GM12878 (cell line): ENCODE measurements at regions not wholly inside any gene's neighbourhood (a gene's known extent, or its start where the extent isn't known, plus 50 kb on each side); places are given as distances from the start of the nearest gene placed in this dataset.

ENCODE experiments used
- ATAC-seq: fragments of 200-7000 bp; cut with Tn5 transposase; 3 replicates; pipeline ENCODE4 v1.9.1; 2020; ENCODE audit warnings: mild to moderate bottlenecking, moderate library complexity
- BruUV-seq: library from RNA; stranded (reverse); fragments of 400-500 nt; replicated peaks from 2 replicates; lab custom pipeline; 2021; lab: Mats Ljungman, UMichigan
- CTCF ChIA-PET: fragments of 300-600 bp; sonication (Branson Sonifier 250); formaldehyde crosslinking; extraction: SDS; loops from one replicate; lab custom pipeline; 2021; ENCODE audit warnings: inconsistent platforms; lab: Yijun Ruan, JAX
- POLR2A ChIA-PET: fragments of 350-600 bp; formaldehyde crosslinking; extraction: SDS; loops from one replicate; lab custom pipeline; 2021; ENCODE audit warnings: inconsistent platforms; lab: Charles Lee
- RAD21 ChIA-PET: fragments of 300-600 bp; sonication (Branson Sonifier 250); formaldehyde crosslinking; loops from one replicate; lab custom pipeline; 2023; ENCODE audit warnings: antibody characterized with exemption; ENCODE audit not compliant: unreplicated experiment; lab: Charles Lee
- SMC1A ChIA-PET: fragments of 300-600 bp; sonication (Branson Sonifier 250); formaldehyde crosslinking; loops from one replicate; lab custom pipeline; 2023; ENCODE audit not compliant: unreplicated experiment, uncharacterized antibody; lab: Charles Lee
- DNase-seq: peaks from one replicate; pipeline ENCODE4 v3.0.0-alpha.2; 2011; ENCODE audit warnings: low read depth, low spot score
- FAIRE-seq: peaks from 3 replicates; lab custom pipeline; 2011; peaks lifted over from hg19 to GRCh38; lab: Jason Lieb, UNC
- H2AFZ ChIP-seq: 2 replicates; pipeline ENCODE4 v1.6.0; 2011; ENCODE audit warnings: low read depth, low read length, control low read depth; ENCODE audit not compliant: control insufficient read depth
- H3K27ac ChIP-seq: 2 replicates; pipeline ENCODE4 v1.5.1; 2011; ENCODE audit warnings: control low read depth; ENCODE audit not compliant: control insufficient read depth, insufficient read depth
- H3K27me3 ChIP-seq, 2 experiments: replicated peaks in 1 of 2; 2 replicates each; pipeline versions ENCODE4 v1.6.0 to v1.6.1; 2011; ENCODE audit warnings: low read length in 1 of 2; ENCODE audit not compliant: control insufficient read depth in 2 of 2, insufficient read depth in 2 of 2
- H3K36me3 ChIP-seq, 2 experiments: 2 replicates each; pipeline ENCODE4 v1.5.1; 2011; ENCODE audit warnings: low read length in 1 of 2; ENCODE audit not compliant: control insufficient read depth in 2 of 2, insufficient read depth in 2 of 2
- H3K4me1 ChIP-seq: 2 replicates; pipeline ENCODE4 v1.6.1; 2011; ENCODE audit warnings: mild to moderate bottlenecking, low read length, moderate library complexity, mixed read lengths; ENCODE audit not compliant: control insufficient read depth, insufficient read depth
- H3K4me2 ChIP-seq: 2 replicates; pipeline ENCODE4 v1.6.0; 2011; ENCODE audit warnings: control low read depth; ENCODE audit not compliant: control insufficient read depth, insufficient read depth
- H3K4me3 ChIP-seq: fragments of 200-600 bp; sonication (generic); 2 replicates; pipeline ENCODE4 v1.5.1; 2016
- H3K79me2 ChIP-seq: 2 replicates; pipeline ENCODE4 v1.6.0; 2011; ENCODE audit warnings: low read length; ENCODE audit not compliant: control insufficient read depth, insufficient read depth
- H3K9ac ChIP-seq: 2 replicates; pipeline ENCODE4 v1.8.0; 2011; ENCODE audit warnings: low read length, control low read depth, mixed read lengths; ENCODE audit not compliant: control insufficient read depth, insufficient read depth
- H3K9me3 ChIP-seq: replicated peaks from 3 replicates; pipeline ENCODE4 v1.5.1; 2011; ENCODE audit warnings: mild to moderate bottlenecking, low read length; ENCODE audit not compliant: control insufficient read depth, insufficient read depth
- H4K20me1 ChIP-seq: 2 replicates; pipeline ENCODE4 v1.6.0; 2011; ENCODE audit not compliant: control insufficient read depth, insufficient read depth
- BACH1 ChIP-seq: fragments of 450-650 bp; IDR thresholded peaks from 2 replicates; pipeline ENCODE4 v1.6.1; 2017; ENCODE audit warnings: mild to moderate bottlenecking, borderline replicate concordance
- YY1 ChIP-seq: IDR thresholded peaks from 2 replicates; pipeline ENCODE4 v1.6.1; 2011; ENCODE audit warnings: low read depth, mild to moderate bottlenecking, low read length
- WGBS: methylation state at CpG from one replicate; pipeline ENCODE4 v1.1.6; 2016; ENCODE audit warnings: low lambda C conversion rate; ENCODE audit not compliant: insufficient replicate concordance, insufficient coverage; ENCODE audit errors: missing lambda C conversion rate; 5-methylcytosine and 5-hydroxymethylcytosine counted together
- in situ Hi-C: fragments of 300-500 bp; cut with MboI; formaldehyde crosslinking; loops from 9 replicates; pipeline ENCODE4 v1.14.3; 2018; ENCODE audit warnings: mixed read lengths
- intact Hi-C: fragments of 100-400 bp; cut with micrococcal nuclease; formaldehyde crosslinking; loops from one replicate; pipeline ENCODE4 v1.14.2; 2022; ENCODE audit not compliant: unreplicated experiment
- TF ChIP-seq, protein P1 (sequence below): fragments of 450-650 bp; IDR thresholded peaks from 2 replicates; pipeline ENCODE4 v1.6.1; 2017; ENCODE audit warnings: mild to moderate bottlenecking, moderate library complexity

GRCh38 chr5:71838286-71838685 lies 119.2 kb downstream of the CARTPT start:
- no peaks in the 10 kb centered on the region for H3K4me1 ChIP-seq
- ChIA-PET SMC1A (interaction anchor here (1.0 kb wide), 1 partner anchor 91 kb away, joined by 3 read pairs; no protein-coding TSS in a partner anchor), CTCF (no interaction called here), RAD21 (no interaction called here), POLR2A (no interaction called here)
- TF ChIP-seq YY1 (no peak), BACH1 (no peak)
- TF ChIP-seq, protein P1, sequence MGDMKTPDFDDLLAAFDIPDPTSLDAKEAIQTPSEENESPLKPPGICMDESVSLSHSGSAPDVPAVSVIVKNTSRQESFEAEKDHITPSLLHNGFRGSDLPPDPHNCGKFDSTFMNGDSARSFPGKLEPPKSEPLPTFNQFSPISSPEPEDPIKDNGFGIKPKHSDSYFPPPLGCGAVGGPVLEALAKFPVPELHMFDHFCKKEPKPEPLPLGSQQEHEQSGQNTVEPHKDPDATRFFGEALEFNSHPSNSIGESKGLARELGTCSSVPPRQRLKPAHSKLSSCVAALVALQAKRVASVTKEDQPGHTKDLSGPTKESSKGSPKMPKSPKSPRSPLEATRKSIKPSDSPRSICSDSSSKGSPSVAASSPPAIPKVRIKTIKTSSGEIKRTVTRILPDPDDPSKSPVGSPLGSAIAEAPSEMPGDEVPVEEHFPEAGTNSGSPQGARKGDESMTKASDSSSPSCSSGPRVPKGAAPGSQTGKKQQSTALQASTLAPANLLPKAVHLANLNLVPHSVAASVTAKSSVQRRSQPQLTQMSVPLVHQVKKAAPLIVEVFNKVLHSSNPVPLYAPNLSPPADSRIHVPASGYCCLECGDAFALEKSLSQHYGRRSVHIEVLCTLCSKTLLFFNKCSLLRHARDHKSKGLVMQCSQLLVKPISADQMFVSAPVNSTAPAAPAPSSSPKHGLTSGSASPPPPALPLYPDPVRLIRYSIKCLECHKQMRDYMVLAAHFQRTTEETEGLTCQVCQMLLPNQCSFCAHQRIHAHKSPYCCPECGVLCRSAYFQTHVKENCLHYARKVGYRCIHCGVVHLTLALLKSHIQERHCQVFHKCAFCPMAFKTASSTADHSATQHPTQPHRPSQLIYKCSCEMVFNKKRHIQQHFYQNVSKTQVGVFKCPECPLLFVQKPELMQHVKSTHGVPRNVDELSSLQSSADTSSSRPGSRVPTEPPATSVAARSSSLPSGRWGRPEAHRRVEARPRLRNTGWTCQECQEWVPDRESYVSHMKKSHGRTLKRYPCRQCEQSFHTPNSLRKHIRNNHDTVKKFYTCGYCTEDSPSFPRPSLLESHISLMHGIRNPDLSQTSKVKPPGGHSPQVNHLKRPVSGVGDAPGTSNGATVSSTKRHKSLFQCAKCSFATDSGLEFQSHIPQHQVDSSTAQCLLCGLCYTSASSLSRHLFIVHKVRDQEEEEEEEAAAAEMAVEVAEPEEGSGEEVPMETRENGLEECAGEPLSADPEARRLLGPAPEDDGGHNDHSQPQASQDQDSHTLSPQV, result no peak
- H3K36me3 ChIP-seq, result no peaks in the 10 kb centered on the region
- in situ Hi-C loops, result no loop called here
- DNase-seq (no peak), ATAC-seq (no peak), FAIRE-seq (no peak)
- intact Hi-C loops, result no loop called here
- H3K27ac ChIP-seq, result no peak overlapping the region
- H3K27me3 ChIP-seq, result no peaks in the 10 kb centered on the region; a peak in 1 of 4 replicates
- no peak overlapping the region for H3K9ac ChIP-seq
- no peaks in the 10 kb centered on the region for H3K79me2 ChIP-seq
- no peak overlapping the region for H3K4me3 ChIP-seq
- H3K4me2 ChIP-seq, result no peak overlapping the region
- H4K20me1 ChIP-seq, result no peaks in the 10 kb centered on the region
- no TSS peak for BruUV-seq
- 36% methylated on average over 4 of the region's 4 CpGs for WGBS
- no peaks in the 10 kb centered on the region for H3K9me3 ChIP-seq
- no peak overlapping the region for H2AFZ ChIP-seq
